Smooth muscle cell (in vitro differentiated cells): ENCODE measurements at regions not wholly inside any gene's neighbourhood (a gene's known extent, or its start where the extent isn't known, plus 50 kb on each side); places are given as distances from the start of the nearest gene placed in this dataset.

ENCODE experiments used
- DNase-seq: peaks from one replicate; lab custom pipeline; 2025; ENCODE audit not compliant: unreplicated experiment; lab: John Stamatoyannopoulos, UW
- H2AFZ ChIP-seq: fragments of 200-600 bp; sonication (generic); 2 replicates; pipeline ENCODE4 v1.6.0; 2016; ENCODE audit warnings: antibody characterized with exemption, low read depth, mild to moderate bottlenecking
- H3F3A ChIP-seq: fragments of 200-600 bp; sonication (generic); 2 replicates; pipeline ENCODE4 v1.6.0; 2017; ENCODE audit warnings: antibody characterized with exemption, low read depth
- H3K27ac ChIP-seq: fragments of 200-600 bp; sonication (generic); 2 replicates; pipeline ENCODE4 v1.5.1; 2016; ENCODE audit warnings: low read depth, mild to moderate bottlenecking
- H3K27me3 ChIP-seq: fragments of 200-600 bp; sonication (generic); 2 replicates; pipeline ENCODE4 v1.6.1; 2016; ENCODE audit warnings: low read depth, mild to moderate bottlenecking
- H3K36me3 ChIP-seq: fragments of 200-600 bp; sonication (generic); 2 replicates; pipeline ENCODE4 v1.5.1; 2016; ENCODE audit warnings: low read depth
- H3K4me1 ChIP-seq: fragments of 200-600 bp; sonication (generic); 2 replicates; pipeline ENCODE4 v1.5.1; 2016; ENCODE audit warnings: low read depth
- H3K4me2 ChIP-seq: fragments of 200-600 bp; sonication (generic); 2 replicates; pipeline ENCODE4 v1.6.0; 2016; ENCODE audit warnings: mild to moderate bottlenecking
- H3K4me3 ChIP-seq: fragments of 200-600 bp; sonication (generic); 2 replicates; pipeline ENCODE4 v1.5.1; 2016; ENCODE audit warnings: mild to moderate bottlenecking
- H3K79me2 ChIP-seq: fragments of 200-600 bp; sonication (generic); 2 replicates; pipeline ENCODE4 v1.6.0; 2016; ENCODE audit warnings: low read depth, mild to moderate bottlenecking
- H3K9ac ChIP-seq: fragments of 200-600 bp; sonication (generic); 2 replicates; pipeline ENCODE4 v1.6.0; 2016; ENCODE audit warnings: low read depth
- H3K9me3 ChIP-seq: fragments of 200-600 bp; sonication (generic); replicated peaks from 2 replicates; pipeline ENCODE4 v1.5.1; 2016; ENCODE audit warnings: low read depth
- H4K20me1 ChIP-seq: fragments of 200-600 bp; sonication (generic); 2 replicates; pipeline ENCODE4 v1.6.0; 2016; ENCODE audit warnings: low read depth
- WGBS: methylation state at CpG from one replicate; pipeline ENCODE4 v1.1.7; 2016; ENCODE audit warnings: low lambda C conversion rate; 5-methylcytosine and 5-hydroxymethylcytosine counted together
- TF ChIP-seq, protein P1 (sequence below): fragments of 200-600 bp; sonication (generic); IDR thresholded peaks from 2 replicates; pipeline ENCODE4 v1.5.1; 2017; ENCODE audit warnings: borderline replicate concordance, mild to moderate bottlenecking, antibody characterized with exemption; ENCODE audit not compliant: insufficient read depth, poor library complexity, severe bottlenecking

DNA sequence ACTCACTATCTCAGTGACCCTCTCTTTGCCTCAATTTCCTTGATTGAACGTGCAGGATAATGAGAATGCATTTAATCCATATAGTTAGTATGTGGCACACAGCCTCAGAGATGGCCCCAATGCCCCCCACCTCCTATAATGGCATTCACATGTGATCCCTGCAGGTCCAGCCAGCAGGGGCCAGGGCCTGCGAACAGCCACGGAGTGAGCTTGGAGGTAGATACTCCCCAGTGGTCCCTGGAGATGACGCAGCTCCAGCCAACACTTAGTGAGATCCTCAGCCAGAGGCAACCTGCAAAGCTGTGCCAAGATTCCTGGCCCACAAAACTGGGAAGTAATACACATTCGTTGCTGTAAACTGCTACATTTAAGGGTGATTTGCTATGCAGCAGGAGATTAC, 184.9 kb upstream of the NSMCE3 start:
- Histone ChIP-seq H3K36me3 (no peaks in the 10 kb centered on the region), H3K9me3 (no peaks in the 10 kb centered on the region), H3K9ac (no peak overlapping the region), H3K4me2 (no peak overlapping the region), H3K79me2 (no peaks in the 10 kb centered on the region), H4K20me1 (no peaks in the 10 kb centered on the region), H3K4me3 (no peak overlapping the region), H2AFZ (no peak overlapping the region), H3K27me3 (no peaks in the 10 kb centered on the region), H3F3A (no peaks in the 10 kb centered on the region), H3K4me1 (peaks cover 6% of the 10 kb centered on the region), H3K27ac (no peak overlapping the region)
- TF ChIP-seq, protein P1, sequence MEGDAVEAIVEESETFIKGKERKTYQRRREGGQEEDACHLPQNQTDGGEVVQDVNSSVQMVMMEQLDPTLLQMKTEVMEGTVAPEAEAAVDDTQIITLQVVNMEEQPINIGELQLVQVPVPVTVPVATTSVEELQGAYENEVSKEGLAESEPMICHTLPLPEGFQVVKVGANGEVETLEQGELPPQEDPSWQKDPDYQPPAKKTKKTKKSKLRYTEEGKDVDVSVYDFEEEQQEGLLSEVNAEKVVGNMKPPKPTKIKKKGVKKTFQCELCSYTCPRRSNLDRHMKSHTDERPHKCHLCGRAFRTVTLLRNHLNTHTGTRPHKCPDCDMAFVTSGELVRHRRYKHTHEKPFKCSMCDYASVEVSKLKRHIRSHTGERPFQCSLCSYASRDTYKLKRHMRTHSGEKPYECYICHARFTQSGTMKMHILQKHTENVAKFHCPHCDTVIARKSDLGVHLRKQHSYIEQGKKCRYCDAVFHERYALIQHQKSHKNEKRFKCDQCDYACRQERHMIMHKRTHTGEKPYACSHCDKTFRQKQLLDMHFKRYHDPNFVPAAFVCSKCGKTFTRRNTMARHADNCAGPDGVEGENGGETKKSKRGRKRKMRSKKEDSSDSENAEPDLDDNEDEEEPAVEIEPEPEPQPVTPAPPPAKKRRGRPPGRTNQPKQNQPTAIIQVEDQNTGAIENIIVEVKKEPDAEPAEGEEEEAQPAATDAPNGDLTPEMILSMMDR = no peak
- DNase-seq = no peak
- 93% methylated on average over 5 of the region's 5 CpGs for WGBS

DNA sequence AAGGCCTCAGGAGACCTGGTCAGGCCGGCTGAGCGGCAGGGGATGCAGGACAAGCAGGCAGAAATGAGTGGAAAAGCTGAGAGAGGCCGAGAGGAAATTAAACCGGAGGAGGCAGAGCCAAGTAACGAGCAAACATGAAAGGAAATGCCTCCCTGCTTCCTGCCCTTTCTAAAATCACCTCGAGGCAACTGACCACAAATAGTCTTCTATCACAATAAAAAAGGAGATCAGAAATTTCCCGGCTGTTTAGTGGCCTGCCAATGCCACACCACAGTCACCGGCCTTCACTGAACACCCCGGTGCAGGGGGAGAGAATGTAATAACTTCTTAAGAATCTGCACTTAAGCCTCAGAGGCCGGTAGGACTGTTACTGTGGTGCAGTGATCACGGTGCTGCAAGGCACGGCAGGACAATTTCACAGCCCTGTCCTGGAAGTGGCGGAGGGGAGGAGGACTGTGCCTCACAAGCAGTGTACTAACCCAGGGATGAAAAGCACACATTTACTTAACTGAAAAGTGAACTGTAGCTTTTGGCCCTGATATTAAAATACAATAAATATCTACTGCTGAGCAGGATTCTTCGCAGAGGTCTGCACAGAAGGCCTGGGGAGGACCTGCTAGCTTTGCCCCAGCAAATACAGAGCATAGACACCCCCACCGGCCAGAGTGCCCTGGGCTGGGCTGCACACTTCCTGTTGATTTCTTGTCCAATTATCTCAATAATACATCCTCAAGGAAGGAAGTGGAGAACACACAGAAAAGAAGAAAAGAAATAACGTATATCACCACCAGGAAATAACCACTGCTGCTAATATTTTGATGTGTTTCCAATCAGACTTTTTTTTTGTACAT, 183.5 kb upstream of the NSMCE3 start:
- H3K9me3 ChIP-seq = no peaks in the 10 kb centered on the region
- H3K4me1 ChIP-seq = peaks cover 6% of the 10 kb centered on the region
- DNase-seq = no peak
- no peak overlapping the region for H3K4me3 ChIP-seq
- H3K79me2 ChIP-seq = no peaks in the 10 kb centered on the region
- no peaks in the 10 kb centered on the region for H3K36me3 ChIP-seq
- no peak overlapping the region for H3K9ac ChIP-seq
- peak overlapping the region; percentile 44 for H3K4me2 ChIP-seq
- no peaks in the 10 kb centered on the region for H3K27me3 ChIP-seq
- 41% methylated on average over 16 of the region's 16 CpGs for WGBS
- no peaks in the 10 kb centered on the region for H3F3A ChIP-seq
- H2AFZ ChIP-seq = no peak overlapping the region
- H3K27ac ChIP-seq = no peak overlapping the region
- no peaks in the 10 kb centered on the region for H4K20me1 ChIP-seq
- TF ChIP-seq, protein P1 = no peak

DNA sequence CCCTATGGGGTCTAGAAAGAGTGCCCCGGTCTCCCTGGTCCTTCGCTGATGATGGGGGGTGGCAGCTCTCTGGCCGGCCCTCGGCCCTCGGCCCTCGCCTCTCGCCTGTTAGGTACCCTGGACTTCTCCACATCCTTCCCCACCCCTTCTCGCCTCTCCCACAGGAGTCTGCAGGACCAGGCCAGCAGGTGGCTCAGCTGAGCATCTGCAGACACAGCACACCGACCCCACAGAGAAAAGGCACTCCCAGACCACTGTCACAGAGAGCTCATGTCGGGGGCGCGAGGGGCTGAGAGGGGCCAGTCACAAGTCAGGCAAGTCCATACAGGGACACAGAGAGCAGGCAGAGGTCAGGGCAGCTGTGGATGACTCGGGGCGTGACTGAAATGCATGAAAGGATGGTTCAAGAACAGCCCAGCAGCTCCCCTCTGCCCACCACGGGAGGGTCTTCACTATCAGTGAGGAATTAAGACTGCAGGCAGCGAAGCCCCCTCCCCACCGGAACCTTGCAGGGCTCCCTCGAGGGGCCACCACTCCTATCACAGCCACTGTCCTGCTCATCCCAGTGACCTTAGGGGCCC, 181.7 kb upstream of the NSMCE3 start:
- 69% methylated on average over 16 of the region's 18 CpGs for WGBS

More for the DNA sequence above, 181.7 kb upstream of the NSMCE3 start:
- Histone ChIP-seq H3K4me2 (no peak overlapping the region), H4K20me1 (no peaks in the 10 kb centered on the region), H3F3A (no peaks in the 10 kb centered on the region), H3K79me2 (no peaks in the 10 kb centered on the region), H3K27me3 (no peaks in the 10 kb centered on the region), H3K9ac (no peak overlapping the region), H2AFZ (no peak overlapping the region), H3K4me1 (peaks cover 6% of the 10 kb centered on the region), H3K36me3 (no peaks in the 10 kb centered on the region), H3K27ac (no peak overlapping the region), H3K9me3 (no peaks in the 10 kb centered on the region), H3K4me3 (no peak overlapping the region)
- TF ChIP-seq, protein P1 = no peak
- DNase-seq = no peak
